Esophagus squamous epithelium (tissue), 4 donors: ENCODE measurements at regions not wholly inside any gene's neighbourhood (a gene's known extent, or its start where the extent isn't known, plus 50 kb on each side); places are given as distances from the start of the nearest gene placed in this dataset.

Source experiments
- POLR2A ChIP-seq, 4 donors: fragments of 450-650 bp; IDR thresholded peaks; one replicate each; pipeline ENCODE4 v1.6.1; 2017; ENCODE audit warnings: antibody characterized with exemption in 4 of 4, mild to moderate bottlenecking in 4 of 4, moderate library complexity in 3 of 4
- TF ChIP-seq, protein P1 (sequence below), 6 experiments: fragments of 450-650 bp in 4 of 6; fragments of 200-600 bp in 2 of 6; sonication (generic) in 2 of 6; IDR thresholded peaks; one replicate each; pipeline ENCODE4 v1.5.1; 2016 to 2019; ENCODE audit warnings: antibody characterized with exemption in 6 of 6, mild to moderate bottlenecking in 4 of 6, moderate library complexity in 4 of 6

- no peak for TF ChIP-seq POLR2A (IDR thresholded peaks at IDR 0.05)
- TF ChIP-seq, protein P1, sequence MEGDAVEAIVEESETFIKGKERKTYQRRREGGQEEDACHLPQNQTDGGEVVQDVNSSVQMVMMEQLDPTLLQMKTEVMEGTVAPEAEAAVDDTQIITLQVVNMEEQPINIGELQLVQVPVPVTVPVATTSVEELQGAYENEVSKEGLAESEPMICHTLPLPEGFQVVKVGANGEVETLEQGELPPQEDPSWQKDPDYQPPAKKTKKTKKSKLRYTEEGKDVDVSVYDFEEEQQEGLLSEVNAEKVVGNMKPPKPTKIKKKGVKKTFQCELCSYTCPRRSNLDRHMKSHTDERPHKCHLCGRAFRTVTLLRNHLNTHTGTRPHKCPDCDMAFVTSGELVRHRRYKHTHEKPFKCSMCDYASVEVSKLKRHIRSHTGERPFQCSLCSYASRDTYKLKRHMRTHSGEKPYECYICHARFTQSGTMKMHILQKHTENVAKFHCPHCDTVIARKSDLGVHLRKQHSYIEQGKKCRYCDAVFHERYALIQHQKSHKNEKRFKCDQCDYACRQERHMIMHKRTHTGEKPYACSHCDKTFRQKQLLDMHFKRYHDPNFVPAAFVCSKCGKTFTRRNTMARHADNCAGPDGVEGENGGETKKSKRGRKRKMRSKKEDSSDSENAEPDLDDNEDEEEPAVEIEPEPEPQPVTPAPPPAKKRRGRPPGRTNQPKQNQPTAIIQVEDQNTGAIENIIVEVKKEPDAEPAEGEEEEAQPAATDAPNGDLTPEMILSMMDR (IDR thresholded peaks at IDR 0.05) = no peak
Observed at GRCh38 chr12:87338681-87339080, 690.5 kb downstream of the C12orf50 start.
